NT2/D1 (cell line): ENCODE measurements at regions not wholly inside any gene's neighbourhood (a gene's known extent, or its start where the extent isn't known, plus 50 kb on each side); places are given as distances from the start of the nearest gene placed in this dataset.

Experiments
- SUZ12 ChIP-seq: IDR thresholded peaks from 2 replicates; pipeline ENCODE4 v1.6.1; 2011; ENCODE audit not compliant: insufficient read length, insufficient read depth; ENCODE audit errors: extremely low read depth
- YY1 ChIP-seq: IDR thresholded peaks from 2 replicates; pipeline ENCODE4 v1.6.1; 2011; ENCODE audit not compliant: insufficient read length, insufficient read depth
- ZNF274 ChIP-seq: IDR thresholded peaks from 2 replicates; pipeline ENCODE4 v1.6.1; 2011; ENCODE audit warnings: mild to moderate bottlenecking, low read depth, low read length

- TF ChIP-seq YY1 = no peak
- TF ChIP-seq SUZ12 = no peak
- no peak for TF ChIP-seq ZNF274
Measured at GRCh38 chr6:122347280-122347679, 52.2 kb upstream of the HSF2 start.
